ENCODE measurements at regions not wholly inside any gene's neighbourhood (a gene's known extent, or its start where the extent isn't known, plus 50 kb on each side); places are given as distances from the start of the nearest gene placed in this dataset.

DNA sequence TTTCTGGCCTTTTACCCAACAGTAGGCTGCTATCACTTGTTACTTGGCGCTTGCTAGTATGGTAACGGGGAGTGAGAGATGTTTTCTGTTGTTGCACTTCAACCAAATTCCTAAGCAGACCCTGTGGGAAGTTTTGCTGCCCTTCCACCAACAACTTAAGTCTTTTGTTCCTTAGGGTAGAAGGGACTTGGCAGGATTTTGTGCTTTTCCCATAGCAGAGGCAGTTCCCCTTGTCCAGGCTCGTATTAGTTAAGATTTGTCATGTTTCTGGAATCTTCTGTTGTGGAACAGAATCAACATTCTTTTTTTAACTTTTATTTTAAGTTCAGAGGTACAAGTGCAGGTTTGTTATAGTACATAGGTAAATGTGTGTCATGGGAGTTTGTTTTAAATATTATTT is 73.2 kb upstream of the SGIP1 start:
- TF ChIP-seq ZNF140 (tag by site-specific recombination; IDR thresholded peaks at IDR 0.05): no peak
- TF ChIP-seq ZNF843 (tag by site-specific recombination; IDR thresholded peaks at IDR 0.05): no peak
- TF ChIP-seq, protein P1, sequence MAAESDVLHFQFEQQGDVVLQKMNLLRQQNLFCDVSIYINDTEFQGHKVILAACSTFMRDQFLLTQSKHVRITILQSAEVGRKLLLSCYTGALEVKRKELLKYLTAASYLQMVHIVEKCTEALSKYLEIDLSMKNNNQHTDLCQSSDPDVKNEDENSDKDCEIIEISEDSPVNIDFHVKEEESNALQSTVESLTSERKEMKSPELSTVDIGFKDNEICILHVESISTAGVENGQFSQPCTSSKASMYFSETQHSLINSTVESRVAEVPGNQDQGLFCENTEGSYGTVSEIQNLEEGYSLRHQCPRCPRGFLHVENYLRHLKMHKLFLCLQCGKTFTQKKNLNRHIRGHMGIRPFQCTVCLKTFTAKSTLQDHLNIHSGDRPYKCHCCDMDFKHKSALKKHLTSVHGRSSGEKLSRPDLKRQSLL (tag by site-specific recombination; IDR thresholded peaks at IDR 0.05): no peak
- TF ChIP-seq TRIM28 (IDR thresholded peaks at IDR 0.05; ENCODE audit: borderline replicate concordance, low read length): no peak
- TF ChIP-seq, protein P2, sequence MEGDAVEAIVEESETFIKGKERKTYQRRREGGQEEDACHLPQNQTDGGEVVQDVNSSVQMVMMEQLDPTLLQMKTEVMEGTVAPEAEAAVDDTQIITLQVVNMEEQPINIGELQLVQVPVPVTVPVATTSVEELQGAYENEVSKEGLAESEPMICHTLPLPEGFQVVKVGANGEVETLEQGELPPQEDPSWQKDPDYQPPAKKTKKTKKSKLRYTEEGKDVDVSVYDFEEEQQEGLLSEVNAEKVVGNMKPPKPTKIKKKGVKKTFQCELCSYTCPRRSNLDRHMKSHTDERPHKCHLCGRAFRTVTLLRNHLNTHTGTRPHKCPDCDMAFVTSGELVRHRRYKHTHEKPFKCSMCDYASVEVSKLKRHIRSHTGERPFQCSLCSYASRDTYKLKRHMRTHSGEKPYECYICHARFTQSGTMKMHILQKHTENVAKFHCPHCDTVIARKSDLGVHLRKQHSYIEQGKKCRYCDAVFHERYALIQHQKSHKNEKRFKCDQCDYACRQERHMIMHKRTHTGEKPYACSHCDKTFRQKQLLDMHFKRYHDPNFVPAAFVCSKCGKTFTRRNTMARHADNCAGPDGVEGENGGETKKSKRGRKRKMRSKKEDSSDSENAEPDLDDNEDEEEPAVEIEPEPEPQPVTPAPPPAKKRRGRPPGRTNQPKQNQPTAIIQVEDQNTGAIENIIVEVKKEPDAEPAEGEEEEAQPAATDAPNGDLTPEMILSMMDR (tag by site-specific recombination; IDR thresholded peaks at IDR 0.05): no peak
- TF ChIP-seq, protein P3, sequence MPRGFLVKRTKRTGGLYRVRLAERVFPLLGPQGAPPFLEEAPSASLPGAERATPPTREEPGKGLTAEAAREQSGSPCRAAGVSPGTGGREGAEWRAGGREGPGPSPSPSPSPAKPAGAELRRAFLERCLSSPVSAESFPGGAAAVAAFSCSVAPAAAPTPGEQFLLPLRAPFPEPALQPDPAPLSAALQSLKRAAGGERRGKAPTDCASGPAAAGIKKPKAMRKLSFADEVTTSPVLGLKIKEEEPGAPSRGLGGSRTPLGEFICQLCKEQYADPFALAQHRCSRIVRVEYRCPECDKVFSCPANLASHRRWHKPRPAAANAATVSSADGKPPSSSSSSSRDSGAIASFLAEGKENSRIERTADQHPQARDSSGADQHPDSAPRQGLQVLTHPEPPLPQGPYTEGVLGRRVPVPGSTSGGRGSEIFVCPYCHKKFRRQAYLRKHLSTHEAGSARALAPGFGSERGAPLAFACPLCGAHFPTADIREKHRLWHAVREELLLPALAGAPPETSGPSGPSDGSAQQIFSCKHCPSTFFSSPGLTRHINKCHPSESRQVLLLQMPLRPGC (tag by site-specific recombination; IDR thresholded peaks at IDR 0.05): no peak
- TF ChIP-seq ZNF132 (tag by site-specific recombination; IDR thresholded peaks at IDR 0.05; ENCODE audit: borderline replicate concordance): no peak
- TF ChIP-seq KLF7 (tag by site-specific recombination; IDR thresholded peaks at IDR 0.05; ENCODE audit: borderline replicate concordance): no peak
- TF ChIP-seq ZNF133 (tag by site-specific recombination; IDR thresholded peaks at IDR 0.05): no peak
- TF ChIP-seq, protein P4, sequence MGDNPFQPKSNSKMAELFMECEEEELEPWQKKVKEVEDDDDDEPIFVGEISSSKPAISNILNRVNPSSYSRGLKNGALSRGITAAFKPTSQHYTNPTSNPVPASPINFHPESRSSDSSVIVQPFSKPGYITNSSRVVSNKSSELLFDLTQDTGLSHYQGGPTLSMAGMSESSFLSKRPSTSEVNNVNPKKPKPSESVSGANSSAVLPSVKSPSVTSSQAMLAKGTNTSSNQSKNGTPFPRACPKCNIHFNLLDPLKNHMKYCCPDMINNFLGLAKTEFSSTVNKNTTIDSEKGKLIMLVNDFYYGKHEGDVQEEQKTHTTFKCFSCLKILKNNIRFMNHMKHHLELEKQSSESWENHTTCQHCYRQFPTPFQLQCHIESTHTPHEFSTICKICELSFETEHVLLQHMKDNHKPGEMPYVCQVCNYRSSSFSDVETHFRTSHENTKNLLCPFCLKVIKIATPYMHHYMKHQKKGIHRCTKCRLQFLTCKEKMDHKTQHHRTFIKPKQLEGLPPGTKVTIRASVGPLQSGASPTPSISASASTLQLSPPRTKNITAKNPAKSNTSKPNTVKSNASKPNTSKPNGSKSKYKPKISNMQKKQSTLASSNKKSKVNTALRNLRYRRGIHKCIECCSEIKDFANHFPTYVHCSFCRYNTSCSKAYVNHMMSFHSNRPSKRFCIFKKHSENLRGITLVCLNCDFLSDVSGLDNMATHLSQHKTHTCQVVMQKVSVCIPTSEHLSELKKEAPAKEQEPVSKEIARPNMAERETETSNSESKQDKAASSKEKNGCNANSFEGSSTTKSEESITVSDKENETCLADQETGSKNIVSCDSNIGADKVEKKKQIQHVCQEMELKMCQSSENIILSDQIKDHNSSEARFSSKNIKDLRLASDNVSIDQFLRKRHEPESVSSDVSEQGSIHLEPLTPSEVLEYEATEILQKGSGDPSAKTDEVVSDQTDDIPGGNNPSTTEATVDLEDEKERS (tag by site-specific recombination; IDR thresholded peaks at IDR 0.05): no peak
- TF ChIP-seq REPIN1 (tag by site-specific recombination; IDR thresholded peaks at IDR 0.05; ENCODE audit: low read depth): no peak
